ENCODE measurements at regions not wholly inside any gene's neighbourhood (a gene's known extent, or its start where the extent isn't known, plus 50 kb on each side); places are given as distances from the start of the nearest gene placed in this dataset.

DNA sequence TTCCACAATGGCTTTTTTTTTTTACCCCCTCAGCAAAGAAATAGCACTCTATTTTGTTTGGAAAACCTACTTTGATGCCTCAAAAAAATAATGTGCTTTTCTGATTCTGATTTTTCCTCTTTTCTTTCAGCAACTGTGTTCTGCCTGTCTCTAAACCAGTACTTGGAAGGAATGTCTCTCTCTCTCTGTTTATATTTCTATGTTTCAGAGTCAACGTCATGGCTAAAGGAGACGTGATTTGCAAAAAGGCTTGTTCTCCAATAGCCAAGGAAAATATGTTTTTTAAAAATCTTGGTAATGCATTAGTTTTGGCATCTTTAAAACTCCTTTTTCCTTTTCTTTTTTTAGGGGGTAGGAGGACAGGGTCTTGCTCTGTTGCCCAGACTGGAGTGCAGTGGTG is 56.0 kb upstream of the SDK1 start:
- TF ChIP-seq POLR2A (IDR thresholded peaks at IDR 0.05; ENCODE audit: low read depth, low read length) (no peak), POLR2AphosphoS5 (IDR thresholded peaks at IDR 0.05; ENCODE audit: low read depth, low read length) (no peak), SPI1 (IDR thresholded peaks at IDR 0.05; ENCODE audit: low read depth, low read length) (no peak), TAF1 (IDR thresholded peaks at IDR 0.05; ENCODE audit: low read depth, low read length) (no peak), POU2F2 (IDR thresholded peaks at IDR 0.05; ENCODE audit: low read depth, low read length) (no peak)
